Tibial artery (tissue), 4 donors: ENCODE measurements at regions not wholly inside any gene's neighbourhood (a gene's known extent, or its start where the extent isn't known, plus 50 kb on each side); places are given as distances from the start of the nearest gene placed in this dataset.

Source experiments
- DNase-seq, 2 donors: peaks; one replicate each; pipeline ENCODE4 v3.0.0-alpha.2; 2019
- H3K27ac ChIP-seq, 2 donors: fragments of 200-600 bp; sonication (generic) in 1 of 2; 1 replicate in 1 of 2; 2 replicates in 1 of 2; pipeline ENCODE4 v1.5.1; 2018 to 2019; ENCODE audit warnings: mild to moderate bottlenecking in 1 of 2
- H3K27me3 ChIP-seq, 2 donors: fragments of 200-600 bp; sonication (generic) in 1 of 2; one replicate each; pipeline versions ENCODE4 v1.5.1 to v1.6.0; 2016 to 2019
- H3K36me3 ChIP-seq, 3 donors: fragments of 200-600 bp; sonication (generic) in 2 of 3; one replicate each; pipeline ENCODE4 v1.5.1; 2016 to 2019; ENCODE audit warnings: mild to moderate bottlenecking in 2 of 3
- H3K4me1 ChIP-seq, 4 donors: fragments of 200-600 bp; sonication (generic) in 2 of 4; 1 replicate in 3 of 4; 2 replicates in 1 of 4; pipeline ENCODE4 v1.5.1; 2016 to 2019
- H3K4me3 ChIP-seq, 2 donors: fragments of 200-600 bp; sonication (generic) in 1 of 2; 1 replicate in 1 of 2; 2 replicates in 1 of 2; pipeline ENCODE4 v1.5.1; 2018 to 2019; ENCODE audit warnings: mild to moderate bottlenecking in 2 of 2
- H3K9me3 ChIP-seq, 3 donors: fragments of 200-600 bp; sonication (generic) in 1 of 3; one replicate each; pipeline ENCODE4 v1.5.1; 2016 to 2019
- CTCF ChIP-seq, 2 experiments: fragments of 200-600 bp in 1 of 2; fragments of 450-650 bp in 1 of 2; IDR thresholded peaks; one replicate each; pipeline ENCODE4 v1.5.1; 2017 to 2019; ENCODE audit warnings: antibody characterized with exemption in 2 of 2, mild to moderate bottlenecking in 1 of 2, moderate library complexity in 1 of 2
- intact Hi-C: fragments of 100-400 bp; cut with DNase I; formaldehyde crosslinking; loops from one replicate; pipeline ENCODE4 v1.15.0; 2023; ENCODE audit warnings: low total_unique reads

- TF ChIP-seq CTCF (IDR thresholded peaks at IDR 0.05): no peak
- no peak overlapping the region for H3K4me3 ChIP-seq
- no peaks in the 10 kb centered on the region for H3K36me3 ChIP-seq
- no peaks in the 10 kb centered on the region for H3K27me3 ChIP-seq
- no peak overlapping the region for H3K27ac ChIP-seq
- H3K4me1 ChIP-seq: no peaks in the 10 kb centered on the region
- no peak for DNase-seq
- intact Hi-C loops: no loop called here
- no peaks in the 10 kb centered on the region for H3K9me3 ChIP-seq
Observed at GRCh38 chr20:12383821-12384220, 466.1 kb downstream of the BTBD3 start.

- Histone ChIP-seq H3K4me3 (no peak overlapping the region), H3K27ac (no peak overlapping the region), H3K4me1 (no peaks in the 10 kb centered on the region), H3K36me3 (no peaks in the 10 kb centered on the region), H3K9me3 (no peaks in the 10 kb centered on the region), H3K27me3 (no peaks in the 10 kb centered on the region)
- intact Hi-C loops: no loop called here
- DNase-seq: no peak
- TF ChIP-seq CTCF (IDR thresholded peaks at IDR 0.05): no peak
Observed at GRCh38 chr20:12386821-12387220, 469.1 kb downstream of the BTBD3 start.

- Histone ChIP-seq H3K4me3 (no peak overlapping the region), H3K27ac (no peak overlapping the region), H3K9me3 (no peaks in the 10 kb centered on the region), H3K36me3 (no peaks in the 10 kb centered on the region), H3K27me3 (no peaks in the 10 kb centered on the region), H3K4me1 (no peaks in the 10 kb centered on the region)
- intact Hi-C loops: no loop called here
- DNase-seq: no peak
- TF ChIP-seq CTCF (IDR thresholded peaks at IDR 0.05): no peak
Observed at GRCh38 chr20:12391099-12391498, 473.4 kb downstream of the BTBD3 start.

- H3K27ac ChIP-seq: no peak overlapping the region
- H3K4me1 ChIP-seq: no peaks in the 10 kb centered on the region
- no peaks in the 10 kb centered on the region for H3K9me3 ChIP-seq
- intact Hi-C loops: no loop called here
- H3K4me3 ChIP-seq: no peak overlapping the region
- no peaks in the 10 kb centered on the region for H3K27me3 ChIP-seq
- DNase-seq: no peak
- no peak for TF ChIP-seq CTCF (IDR thresholded peaks at IDR 0.05)
- no peaks in the 10 kb centered on the region for H3K36me3 ChIP-seq
Observed at GRCh38 chr20:12394786-12395185, 477.1 kb downstream of the BTBD3 start.

GRCh38 chr20:12395353-12395752 is 477.7 kb downstream of the BTBD3 start:
- H3K27me3 ChIP-seq: no peaks in the 10 kb centered on the region
- intact Hi-C loops: no loop called here
- no peak overlapping the region for H3K27ac ChIP-seq
- DNase-seq: no peak
- H3K36me3 ChIP-seq: no peaks in the 10 kb centered on the region
- no peak overlapping the region for H3K4me3 ChIP-seq
- no peaks in the 10 kb centered on the region for H3K9me3 ChIP-seq
- no peaks in the 10 kb centered on the region for H3K4me1 ChIP-seq
- no peak for TF ChIP-seq CTCF (IDR thresholded peaks at IDR 0.05)

GRCh38 chr20:12395760-12396159 is 478.1 kb downstream of the BTBD3 start:
- no peak for DNase-seq
- Histone ChIP-seq H3K27ac (no peak overlapping the region), H3K36me3 (no peaks in the 10 kb centered on the region), H3K9me3 (no peaks in the 10 kb centered on the region), H3K4me3 (no peak overlapping the region), H3K27me3 (no peaks in the 10 kb centered on the region), H3K4me1 (no peaks in the 10 kb centered on the region)
- TF ChIP-seq CTCF (IDR thresholded peaks at IDR 0.05): no peak
- intact Hi-C loops: no loop called here
